ENCODE measurements at regions not wholly inside any gene's neighbourhood (a gene's known extent, or its start where the extent isn't known, plus 50 kb on each side); places are given as distances from the start of the nearest gene placed in this dataset.
"Not testable (repeated sequence)": the region's sequence is repeated elsewhere in the genome, so short reads cannot be mapped to it uniquely, and the experiment has no call there.

DNA sequence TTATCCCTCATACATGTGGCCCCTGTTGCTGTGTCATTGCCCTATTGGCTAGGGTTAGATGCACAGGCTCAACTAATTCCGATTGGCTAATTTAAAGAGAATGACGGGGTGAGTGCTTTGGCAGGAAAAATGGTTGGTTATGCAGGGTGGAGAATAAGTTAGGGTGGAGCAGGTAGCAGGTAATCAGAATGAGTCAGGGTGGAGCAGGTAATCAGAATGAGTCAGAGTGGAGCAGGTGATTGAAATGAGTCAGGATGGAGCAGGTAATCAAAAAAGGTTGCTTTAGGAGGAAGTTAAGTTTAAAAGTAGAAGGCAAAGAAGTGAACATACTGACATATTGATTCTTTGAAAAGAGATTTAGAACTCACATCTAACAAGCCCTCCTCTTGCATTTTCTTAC is 513.5 kb downstream of the EDEM1 start:
- not testable (repeated sequence) for DNase-seq

- DNase-seq, result no peak
Observed at GRCh38 chr3:5707794-5708193, 520.3 kb downstream of the EDEM1 start.

DNA sequence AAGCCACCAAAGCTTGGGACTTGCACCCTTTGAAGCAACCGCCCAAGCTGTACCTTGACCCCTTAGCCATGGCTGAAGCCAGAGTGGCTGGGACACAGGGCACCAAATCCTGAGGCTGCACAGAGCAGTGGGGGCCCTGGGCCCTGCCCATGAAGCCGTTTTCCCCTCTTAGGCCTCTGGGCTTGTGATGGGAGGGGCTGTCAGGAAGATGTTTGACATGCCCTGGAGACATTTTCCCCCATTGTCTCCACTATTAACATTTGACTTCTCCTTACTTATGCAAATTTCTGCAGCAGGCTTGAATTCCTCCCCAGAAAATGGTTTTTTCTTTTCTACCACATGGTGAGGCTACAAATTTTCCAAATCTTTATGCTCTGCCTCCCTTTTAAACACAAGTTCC is 522.2 kb downstream of the EDEM1 start:
- DNase-seq, result no peak

DNA sequence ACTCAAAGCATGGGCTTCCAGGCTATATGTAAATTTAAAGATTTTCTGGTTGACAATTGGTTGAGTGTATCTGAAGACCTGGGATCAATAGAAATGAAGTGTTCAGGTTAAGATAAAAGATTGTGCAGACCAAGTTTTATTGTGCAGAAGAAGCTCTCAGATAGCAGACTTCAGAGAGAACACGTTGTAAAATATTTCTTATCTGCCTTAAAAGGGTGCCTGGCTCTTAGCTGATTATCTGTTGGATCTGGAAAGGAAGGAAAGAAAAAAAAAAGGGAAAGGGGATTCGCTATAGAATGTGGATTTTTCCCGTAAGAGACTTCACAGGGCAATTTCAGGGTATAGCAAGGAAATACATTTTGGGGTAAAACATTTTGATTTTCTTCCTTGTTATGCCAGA is 523.2 kb downstream of the EDEM1 start:
- no peak for DNase-seq

DNA sequence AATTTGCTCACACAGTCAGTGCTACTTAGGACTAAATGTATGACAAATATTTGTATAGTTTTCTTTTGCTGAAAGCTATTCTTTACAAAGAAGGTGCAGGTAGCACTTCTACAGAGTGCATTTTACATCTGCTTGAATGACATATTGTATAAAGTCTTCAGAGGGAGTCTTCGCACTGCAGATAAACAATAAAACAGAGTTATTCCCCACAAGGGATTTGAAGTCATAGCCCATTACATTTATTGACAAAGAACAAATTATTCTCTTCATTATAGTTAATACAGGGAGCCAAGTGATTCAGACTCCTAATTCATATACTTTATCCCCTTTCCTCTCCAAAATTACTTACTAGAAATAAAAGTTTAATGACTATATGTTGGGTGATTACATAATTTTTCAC is 529.7 kb downstream of the EDEM1 start:
- no peak for DNase-seq

- DNase-seq, result not testable (repeated sequence)
Observed at GRCh38 chr3:5719668-5720067, 532.2 kb downstream of the EDEM1 start.

DNA sequence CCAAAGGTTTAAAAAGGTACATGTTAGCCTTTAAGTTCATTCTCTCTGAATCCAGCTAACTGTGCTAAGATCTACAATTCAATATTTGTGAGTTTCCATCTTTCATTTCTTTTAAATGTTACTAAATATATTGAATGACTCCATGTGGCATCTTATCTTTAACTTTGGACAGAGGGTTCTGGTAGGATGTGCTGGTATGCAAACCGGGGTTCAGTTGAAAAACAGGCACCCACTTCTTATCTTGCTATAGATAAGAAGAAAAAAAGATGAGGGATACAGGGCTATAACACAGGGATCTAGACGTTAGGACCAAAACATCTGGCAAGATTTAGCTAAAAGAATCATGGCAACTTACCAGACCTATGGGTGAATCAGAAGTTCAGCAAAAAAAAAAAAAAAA is 538.3 kb downstream of the EDEM1 start:
- DNase-seq, result no peak

GRCh38 chr3:5726621-5727020 is 539.1 kb downstream of the EDEM1 start:
- no peak for DNase-seq

DNA sequence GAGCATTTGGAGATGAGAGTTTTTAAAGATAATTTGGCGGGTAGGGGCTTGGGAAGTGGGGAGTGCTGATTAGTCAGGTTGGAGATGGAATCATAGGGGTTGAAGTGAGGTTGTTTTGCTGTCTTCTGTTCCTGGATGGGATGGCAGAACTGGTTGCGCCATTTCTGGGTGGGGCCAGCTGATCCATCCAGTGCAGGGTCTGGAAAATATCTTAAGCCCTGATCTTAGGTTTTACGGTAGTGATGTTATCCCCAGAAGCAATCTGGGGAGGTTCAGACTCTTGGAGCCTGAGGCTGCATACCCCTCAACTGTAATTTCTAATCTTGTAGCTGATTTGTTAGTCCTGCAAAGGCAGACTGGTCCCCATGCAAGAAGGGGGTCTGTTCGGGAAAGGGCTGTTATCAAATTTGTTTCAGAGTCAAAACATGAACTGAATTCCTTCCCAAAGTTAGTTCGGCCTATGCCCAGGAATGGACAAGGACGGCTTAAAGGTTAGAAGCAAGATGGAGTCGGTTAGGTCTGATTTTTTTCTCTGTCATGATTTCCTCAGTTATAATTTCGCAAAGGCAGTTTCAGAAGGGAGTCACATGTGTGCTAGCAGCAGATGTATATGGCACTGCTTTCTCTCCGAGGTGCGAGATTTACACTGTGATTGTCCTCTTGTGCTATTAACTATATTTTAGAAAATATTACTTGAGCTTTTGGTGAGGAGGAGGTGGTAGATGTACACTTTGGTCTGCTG is 540.4 kb downstream of the EDEM1 start:
- no peak for DNase-seq

GRCh38 chr3:5729852-5730251 is 542.3 kb downstream of the EDEM1 start:
- DNase-seq, result no peak

- DNase-seq, result no peak
Observed at GRCh38 chr3:5731100-5731499, 543.6 kb downstream of the EDEM1 start.

GRCh38 chr3:5732081-5732480 is 544.6 kb downstream of the EDEM1 start:
- no peak for DNase-seq

DNA sequence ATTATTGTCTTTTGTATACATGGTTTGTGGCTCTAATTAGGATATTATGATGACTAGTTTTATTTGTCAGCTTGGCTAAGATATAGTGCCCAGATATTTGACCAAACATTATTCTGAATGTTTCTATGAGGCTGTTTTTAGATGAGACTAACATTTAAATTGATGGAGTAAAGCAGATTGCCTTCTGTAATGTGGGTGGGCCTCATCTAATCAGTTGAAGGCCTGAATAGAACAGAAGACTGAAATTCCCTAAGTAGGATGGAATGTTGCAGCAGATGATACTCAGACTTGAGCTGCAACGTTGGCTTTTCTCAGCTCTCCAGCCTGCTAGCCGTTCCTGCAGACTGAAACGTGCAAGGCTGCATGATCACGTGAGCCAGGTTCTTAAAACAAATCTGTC is 546.5 kb downstream of the EDEM1 start:
- no peak for DNase-seq

- DNase-seq, result no peak
Observed at GRCh38 chr3:5735896-5736295, 548.4 kb downstream of the EDEM1 start.

GRCh38 chr3:5739299-5739935 is 551.9 kb downstream of the EDEM1 start:
- DNase-seq, result no peak

GRCh38 chr3:5739949-5740348 is 552.4 kb downstream of the EDEM1 start:
- no peak for DNase-seq

GRCh38 chr3:5741017-5741416 is 553.5 kb downstream of the EDEM1 start:
- no peak for DNase-seq

DNA sequence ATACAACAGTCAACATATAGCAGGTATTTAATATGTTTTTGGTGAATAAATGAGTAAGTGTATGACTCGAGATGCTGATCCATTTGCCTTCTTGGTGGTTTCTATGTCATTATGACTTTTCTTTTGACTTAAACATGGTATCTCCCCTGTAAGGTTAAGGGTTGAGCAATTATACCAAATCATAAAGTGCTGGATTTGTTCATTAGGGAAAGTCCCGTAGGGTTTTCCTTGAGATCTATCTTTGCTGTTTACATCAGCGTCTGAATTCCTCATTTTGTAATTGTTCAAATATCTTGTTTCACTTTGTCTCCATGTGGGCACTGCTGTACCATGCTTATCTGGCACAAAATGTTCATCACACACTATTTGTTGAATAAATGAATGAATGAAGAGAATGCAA is 562.6 kb downstream of the EDEM1 start:
- DNase-seq, result no peak

GRCh38 chr3:5750874-5751640 is 563.5 kb downstream of the EDEM1 start:
- no peak for DNase-seq

GRCh38 chr3:5754602-5755001 is 567.1 kb downstream of the EDEM1 start:
- peak; percentile 30 for DNase-seq

GRCh38 chr3:5756443-5756842 is 568.9 kb downstream of the EDEM1 start:
- no peak for DNase-seq

DNA sequence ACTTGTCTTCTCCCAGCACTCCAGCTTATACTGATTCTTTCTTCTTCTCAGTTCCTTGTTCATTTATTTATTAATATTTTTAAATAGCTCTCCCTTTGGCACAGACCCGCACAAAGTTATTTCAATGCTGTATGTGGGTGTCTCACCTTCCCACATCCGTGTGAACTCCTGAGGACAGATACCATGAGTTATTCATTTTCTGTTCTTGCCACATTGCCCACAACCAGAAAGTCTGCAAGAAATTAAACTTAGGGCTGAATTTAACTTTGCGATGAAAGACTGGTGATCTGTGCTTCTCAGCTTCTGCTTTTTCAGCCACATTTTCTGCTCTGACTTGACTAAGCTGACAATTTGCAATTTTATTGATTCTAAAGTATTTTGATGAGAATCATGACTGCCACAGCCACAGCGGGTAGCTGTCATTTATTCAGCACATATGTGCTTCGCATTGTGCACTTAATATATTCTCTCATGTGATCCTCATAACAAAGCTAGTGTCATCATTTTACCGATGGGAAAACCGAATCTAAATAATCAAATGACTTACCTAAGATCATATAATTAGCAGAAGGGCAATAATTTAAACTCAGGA is 569.8 kb downstream of the EDEM1 start:
- no peak for DNase-seq

GRCh38 chr3:5758699-5759098 is 571.2 kb downstream of the EDEM1 start:
- no peak for DNase-seq

DNA sequence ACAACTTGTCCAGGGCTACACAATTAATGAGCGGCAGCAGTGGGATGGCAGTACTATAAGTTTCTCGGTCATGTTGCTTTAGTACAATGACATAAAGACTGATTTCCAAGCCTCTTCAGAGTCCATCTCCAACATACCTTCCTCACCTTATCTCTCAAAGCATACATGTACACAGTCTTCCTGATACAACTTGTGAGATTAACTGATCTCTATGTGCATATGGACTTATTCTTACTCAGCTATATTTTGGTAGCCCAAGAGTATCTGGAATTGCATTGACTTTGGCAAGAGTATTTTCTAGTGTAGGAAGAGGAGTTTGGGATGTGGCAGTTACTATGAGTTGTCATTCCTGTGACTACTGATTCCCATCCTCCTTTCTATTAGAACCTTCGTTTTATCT is 575.0 kb downstream of the EDEM1 start:
- DNase-seq, result no peak

Data from femur (tissue), 1 donor.